WTC11 (cell line): ENCODE measurements at regions not wholly inside any gene's neighbourhood (a gene's known extent, or its start where the extent isn't known, plus 50 kb on each side); places are given as distances from the start of the nearest gene placed in this dataset.

Source experiments
- ATF1 ChIP-seq: sonication (generic); formaldehyde crosslinking; IDR thresholded peaks from 2 replicates; pipeline ENCODE4 v1.8.1; 2023; ENCODE audit warnings: mild to moderate bottlenecking, moderate library complexity, missing genetic modification reagents
- CREB1 ChIP-seq: sonication (generic); formaldehyde crosslinking; IDR thresholded peaks from 2 replicates; pipeline ENCODE4 v1.8.0; 2023; ENCODE audit warnings: mild to moderate bottlenecking, missing genetic modification reagents
- CTCF ChIP-seq: fragments of 200-600 bp; IDR thresholded peaks from 2 replicates; pipeline ENCODE4 v1.8.0; 2022; ENCODE audit warnings: antibody characterized with exemption
- ELF4 ChIP-seq: sonication (generic); formaldehyde crosslinking; IDR thresholded peaks from 2 replicates; pipeline ENCODE4 v1.8.1; 2022; ENCODE audit warnings: low read depth, mild to moderate bottlenecking, moderate library complexity, missing genetic modification reagents
- JUN ChIP-seq: sonication (generic); formaldehyde crosslinking; IDR thresholded peaks from 2 replicates; pipeline ENCODE4 v1.8.0; 2023; ENCODE audit warnings: mild to moderate bottlenecking, missing genetic modification reagents
- NR1H2 ChIP-seq: sonication (generic); formaldehyde crosslinking; IDR thresholded peaks from 2 replicates; pipeline ENCODE4 v1.9.0; 2021; ENCODE audit warnings: mild to moderate bottlenecking, moderate library complexity, missing genetic modification reagents
- ZBTB43 ChIP-seq: sonication (generic); formaldehyde crosslinking; IDR thresholded peaks from 2 replicates; pipeline ENCODE4 v1.8.1; 2023; ENCODE audit warnings: mild to moderate bottlenecking, missing genetic modification reagents
- ZNF425 ChIP-seq: fragments of 250-450 bp; sonication (Bioruptor Pico); conservative IDR thresholded peaks from 2 replicates; pipeline ENCODE4 v1.9.0; 2021; ENCODE audit warnings: mild to moderate bottlenecking
- TF ChIP-seq, protein P1 (sequence below): sonication (generic); formaldehyde crosslinking; IDR thresholded peaks from 2 replicates; pipeline ENCODE4 v1.8.0; 2022; ENCODE audit warnings: mild to moderate bottlenecking, missing genetic modification reagents
- TF ChIP-seq, protein P2 (sequence below): sonication (generic); formaldehyde crosslinking; IDR thresholded peaks from 2 replicates; pipeline ENCODE4 v1.8.1; 2022; ENCODE audit warnings: missing genetic modification reagents, borderline replicate concordance
- TF ChIP-seq, protein P3 (sequence below): sonication (generic); formaldehyde crosslinking; conservative IDR thresholded peaks from 2 replicates; pipeline ENCODE4 v1.8.1; 2023; ENCODE audit warnings: mild to moderate bottlenecking, low read depth, missing genetic modification reagents, moderate library complexity

- TF ChIP-seq ELF4 (CRISPR knock-in tag) = no peak
- no peak for TF ChIP-seq ATF1 (CRISPR knock-in tag)
- TF ChIP-seq, protein P1, sequence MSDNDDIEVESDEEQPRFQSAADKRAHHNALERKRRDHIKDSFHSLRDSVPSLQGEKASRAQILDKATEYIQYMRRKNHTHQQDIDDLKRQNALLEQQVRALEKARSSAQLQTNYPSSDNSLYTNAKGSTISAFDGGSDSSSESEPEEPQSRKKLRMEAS (CRISPR knock-in tag) = no peak
- TF ChIP-seq CTCF = no peak
- no peak for TF ChIP-seq JUN
- TF ChIP-seq CREB1 (CRISPR knock-in tag) = no peak
- TF ChIP-seq, protein P2, sequence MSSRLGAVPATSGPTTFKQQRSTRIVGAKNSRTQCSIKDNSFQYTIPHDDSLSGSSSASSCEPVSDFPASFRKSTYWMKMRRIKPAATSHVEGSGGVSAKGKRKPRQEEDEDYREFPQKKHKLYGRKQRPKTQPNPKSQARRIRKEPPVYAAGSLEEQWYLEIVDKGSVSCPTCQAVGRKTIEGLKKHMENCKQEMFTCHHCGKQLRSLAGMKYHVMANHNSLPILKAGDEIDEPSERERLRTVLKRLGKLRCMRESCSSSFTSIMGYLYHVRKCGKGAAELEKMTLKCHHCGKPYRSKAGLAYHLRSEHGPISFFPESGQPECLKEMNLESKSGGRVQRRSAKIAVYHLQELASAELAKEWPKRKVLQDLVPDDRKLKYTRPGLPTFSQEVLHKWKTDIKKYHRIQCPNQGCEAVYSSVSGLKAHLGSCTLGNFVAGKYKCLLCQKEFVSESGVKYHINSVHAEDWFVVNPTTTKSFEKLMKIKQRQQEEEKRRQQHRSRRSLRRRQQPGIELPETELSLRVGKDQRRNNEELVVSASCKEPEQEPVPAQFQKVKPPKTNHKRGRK (CRISPR knock-in tag) = no peak
- no peak for TF ChIP-seq NR1H2 (CRISPR knock-in tag)
- TF ChIP-seq ZBTB43 = no peak
- no peak for TF ChIP-seq ZNF425 (CRISPR knock-in tag)
- TF ChIP-seq, protein P3, sequence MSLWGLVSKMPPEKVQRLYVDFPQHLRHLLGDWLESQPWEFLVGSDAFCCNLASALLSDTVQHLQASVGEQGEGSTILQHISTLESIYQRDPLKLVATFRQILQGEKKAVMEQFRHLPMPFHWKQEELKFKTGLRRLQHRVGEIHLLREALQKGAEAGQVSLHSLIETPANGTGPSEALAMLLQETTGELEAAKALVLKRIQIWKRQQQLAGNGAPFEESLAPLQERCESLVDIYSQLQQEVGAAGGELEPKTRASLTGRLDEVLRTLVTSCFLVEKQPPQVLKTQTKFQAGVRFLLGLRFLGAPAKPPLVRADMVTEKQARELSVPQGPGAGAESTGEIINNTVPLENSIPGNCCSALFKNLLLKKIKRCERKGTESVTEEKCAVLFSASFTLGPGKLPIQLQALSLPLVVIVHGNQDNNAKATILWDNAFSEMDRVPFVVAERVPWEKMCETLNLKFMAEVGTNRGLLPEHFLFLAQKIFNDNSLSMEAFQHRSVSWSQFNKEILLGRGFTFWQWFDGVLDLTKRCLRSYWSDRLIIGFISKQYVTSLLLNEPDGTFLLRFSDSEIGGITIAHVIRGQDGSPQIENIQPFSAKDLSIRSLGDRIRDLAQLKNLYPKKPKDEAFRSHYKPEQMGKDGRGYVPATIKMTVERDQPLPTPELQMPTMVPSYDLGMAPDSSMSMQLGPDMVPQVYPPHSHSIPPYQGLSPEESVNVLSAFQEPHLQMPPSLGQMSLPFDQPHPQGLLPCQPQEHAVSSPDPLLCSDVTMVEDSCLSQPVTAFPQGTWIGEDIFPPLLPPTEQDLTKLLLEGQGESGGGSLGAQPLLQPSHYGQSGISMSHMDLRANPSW = no peak
Observed at GRCh38 chr14:30389877-30390385, 169.0 kb upstream of the G2E3 start.
